T-helper 2 cell (primary cell): ENCODE measurements at regions not wholly inside any gene's neighbourhood (a gene's known extent, or its start where the extent isn't known, plus 50 kb on each side); places are given as distances from the start of the nearest gene placed in this dataset.

Source experiments
- DNase-seq, 5 experiments: peaks; one replicate each; pipeline versions ENCODE4 v3.0.0 to v3.0.0-alpha.2; 2012 to 2022

- no peak for DNase-seq
These were observed 540.7 kb downstream of the BCL11B start for GRCh38 chr14:98731286-98731685.

- no peak for DNase-seq
These were observed 540.3 kb downstream of the BCL11B start for GRCh38 chr14:98731701-98732100.

GRCh38 chr14:98733536-98733935 lies 538.5 kb downstream of the BCL11B start:
- DNase-seq = no peak

GRCh38 chr14:98736701-98737338 lies 535.2 kb downstream of the BCL11B start:
- no peak for DNase-seq

- DNase-seq = no peak
These were observed 530.5 kb downstream of the BCL11B start for GRCh38 chr14:98741523-98741922.

GRCh38 chr14:98742001-98742400 lies 530.0 kb downstream of the BCL11B start:
- no peak for DNase-seq

- DNase-seq = no peak
These were observed 528.5 kb downstream of the BCL11B start for GRCh38 chr14:98743536-98743935.

GRCh38 chr14:98748966-98749365 lies 523.0 kb downstream of the BCL11B start:
- no peak for DNase-seq

GRCh38 chr14:98751110-98751509 lies 520.9 kb downstream of the BCL11B start:
- DNase-seq = no peak

GRCh38 chr14:98752660-98753059 lies 519.3 kb downstream of the BCL11B start:
- no peak for DNase-seq

- DNase-seq = no peak
These were observed 517.5 kb downstream of the BCL11B start for GRCh38 chr14:98754343-98755020.

GRCh38 chr14:98756749-98757148 lies 515.2 kb downstream of the BCL11B start:
- DNase-seq = no peak

GRCh38 chr14:98758440-98758839 lies 513.6 kb downstream of the BCL11B start:
- no peak for DNase-seq

- DNase-seq = no peak
These were observed 510.0 kb downstream of the BCL11B start for GRCh38 chr14:98761993-98762392.

- no peak for DNase-seq
These were observed 505.2 kb downstream of the BCL11B start for GRCh38 chr14:98766818-98767217.

- no peak for DNase-seq
These were observed 502.7 kb downstream of the BCL11B start for GRCh38 chr14:98769326-98769725.

- no peak for DNase-seq
These were observed 501.8 kb downstream of the BCL11B start for GRCh38 chr14:98770151-98770550.

GRCh38 chr14:98773814-98774213 lies 498.2 kb downstream of the BCL11B start:
- no peak for DNase-seq

- no peak for DNase-seq
These were observed 496.1 kb downstream of the BCL11B start for GRCh38 chr14:98775892-98776291.

- no peak for DNase-seq
These were observed 489.9 kb downstream of the BCL11B start for GRCh38 chr14:98782062-98782461.

GRCh38 chr14:98785578-98785977 lies 486.4 kb downstream of the BCL11B start:
- no peak for DNase-seq

- no peak for DNase-seq
These were observed 485.5 kb downstream of the BCL11B start for GRCh38 chr14:98786456-98786855.

GRCh38 chr14:98791661-98792060 lies 480.3 kb downstream of the BCL11B start:
- DNase-seq = no peak

GRCh38 chr14:98792171-98792570 lies 479.8 kb downstream of the BCL11B start:
- DNase-seq = no peak

- DNase-seq = no peak
These were observed 473.9 kb downstream of the BCL11B start for GRCh38 chr14:98798099-98798498.
